Esophagus squamous epithelium (tissue), 4 donors: ENCODE measurements at regions not wholly inside any gene's neighbourhood (a gene's known extent, or its start where the extent isn't known, plus 50 kb on each side); places are given as distances from the start of the nearest gene placed in this dataset.

Source experiments
- POLR2A ChIP-seq, 4 donors: fragments of 450-650 bp; IDR thresholded peaks; one replicate each; pipeline ENCODE4 v1.6.1; 2017; ENCODE audit warnings: antibody characterized with exemption in 4 of 4, mild to moderate bottlenecking in 4 of 4, moderate library complexity in 3 of 4
- TF ChIP-seq, protein P1 (sequence below), 6 experiments: fragments of 450-650 bp in 4 of 6; fragments of 200-600 bp in 2 of 6; sonication (generic) in 2 of 6; IDR thresholded peaks; one replicate each; pipeline ENCODE4 v1.5.1; 2016 to 2019; ENCODE audit warnings: antibody characterized with exemption in 6 of 6, mild to moderate bottlenecking in 4 of 6, moderate library complexity in 4 of 6

DNA sequence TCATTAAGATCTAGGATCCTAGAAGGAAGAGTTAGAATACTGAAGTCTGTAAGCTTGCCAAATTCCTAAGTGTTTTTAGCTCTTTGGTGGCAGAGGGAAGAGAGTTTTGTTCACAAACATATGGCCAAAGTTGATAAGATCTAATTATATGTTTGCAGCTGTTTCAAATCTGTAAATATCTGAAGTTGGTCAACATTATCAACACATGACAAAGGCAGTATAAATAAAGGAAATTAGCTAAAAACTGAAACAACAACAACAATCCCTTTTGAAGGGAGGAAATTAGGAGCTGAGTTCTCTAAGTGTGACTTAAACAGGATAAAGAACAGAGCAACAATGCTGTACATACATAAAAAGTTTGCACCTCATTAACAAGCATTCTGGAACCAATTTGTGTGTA lies 208.7 kb downstream of the KCNJ2 start:
- TF ChIP-seq, protein P1, sequence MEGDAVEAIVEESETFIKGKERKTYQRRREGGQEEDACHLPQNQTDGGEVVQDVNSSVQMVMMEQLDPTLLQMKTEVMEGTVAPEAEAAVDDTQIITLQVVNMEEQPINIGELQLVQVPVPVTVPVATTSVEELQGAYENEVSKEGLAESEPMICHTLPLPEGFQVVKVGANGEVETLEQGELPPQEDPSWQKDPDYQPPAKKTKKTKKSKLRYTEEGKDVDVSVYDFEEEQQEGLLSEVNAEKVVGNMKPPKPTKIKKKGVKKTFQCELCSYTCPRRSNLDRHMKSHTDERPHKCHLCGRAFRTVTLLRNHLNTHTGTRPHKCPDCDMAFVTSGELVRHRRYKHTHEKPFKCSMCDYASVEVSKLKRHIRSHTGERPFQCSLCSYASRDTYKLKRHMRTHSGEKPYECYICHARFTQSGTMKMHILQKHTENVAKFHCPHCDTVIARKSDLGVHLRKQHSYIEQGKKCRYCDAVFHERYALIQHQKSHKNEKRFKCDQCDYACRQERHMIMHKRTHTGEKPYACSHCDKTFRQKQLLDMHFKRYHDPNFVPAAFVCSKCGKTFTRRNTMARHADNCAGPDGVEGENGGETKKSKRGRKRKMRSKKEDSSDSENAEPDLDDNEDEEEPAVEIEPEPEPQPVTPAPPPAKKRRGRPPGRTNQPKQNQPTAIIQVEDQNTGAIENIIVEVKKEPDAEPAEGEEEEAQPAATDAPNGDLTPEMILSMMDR (IDR thresholded peaks at IDR 0.05), result no peak
- no peak for TF ChIP-seq POLR2A (IDR thresholded peaks at IDR 0.05)
